Colonic mucosa (tissue), 4 donors: ENCODE measurements at regions not wholly inside any gene's neighbourhood (a gene's known extent, or its start where the extent isn't known, plus 50 kb on each side); places are given as distances from the start of the nearest gene placed in this dataset.

Experiments
- DNase-seq: peaks from one replicate; pipeline ENCODE4 v3.0.0-alpha.2; 2020
- H3K27ac ChIP-seq: fragments of 200-600 bp; one replicate; pipeline ENCODE4 v1.8.0; 2021
- H3K27me3 ChIP-seq: fragments of 200-600 bp; one replicate; pipeline ENCODE4 v1.8.0; 2021
- H3K36me3 ChIP-seq: fragments of 200-600 bp; one replicate; pipeline ENCODE4 v1.8.0; 2021
- H3K4me1 ChIP-seq: fragments of 200-600 bp; one replicate; pipeline ENCODE4 v1.8.0; 2021; ENCODE audit warnings: mild to moderate bottlenecking
- H3K4me3 ChIP-seq: fragments of 200-600 bp; one replicate; pipeline ENCODE4 v1.8.0; 2021
- H3K9ac ChIP-seq, 2 donors: one replicate each; pipeline ENCODE4 v1.7.0; 2013; ENCODE audit warnings: control low read depth in 2 of 2, low read depth in 2 of 2, low read length in 2 of 2
- H3K9me3 ChIP-seq: fragments of 200-600 bp; one replicate; pipeline ENCODE4 v1.8.0; 2021
- intact Hi-C: fragments of 100-400 bp; cut with DNase I; formaldehyde crosslinking; loops from one replicate; pipeline ENCODE4 v1.14.1; 2022
- TF ChIP-seq, protein P1 (sequence below): fragments of 200-600 bp; IDR thresholded peaks from one replicate; pipeline ENCODE4 v1.8.0; 2022; ENCODE audit warnings: antibody characterized with exemption, mild to moderate bottlenecking
- donor health status: healthy.
- donor health status: DM: no; HTN: no; CAD: no.
- donor health status: DM: no; HTN: no; CAD: no.

DNA sequence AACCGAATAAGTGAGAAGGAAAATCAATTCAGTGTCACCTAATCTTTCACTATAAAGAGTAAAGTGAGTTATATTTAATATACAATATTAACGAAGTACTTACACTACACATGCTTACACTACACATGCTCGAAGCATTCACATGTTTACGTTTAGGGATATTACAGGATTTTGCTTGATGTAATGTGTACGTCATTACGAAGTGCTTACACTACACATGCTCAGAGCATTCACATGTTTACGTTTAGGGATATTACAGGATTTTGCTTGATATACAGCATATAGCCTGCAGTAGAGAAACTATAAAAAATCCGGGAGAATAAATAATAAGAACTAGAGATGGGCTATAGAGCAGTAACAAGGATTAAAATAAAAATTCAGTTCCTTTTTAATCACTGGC is 538.8 kb upstream of the CXADR start:
- Histone ChIP-seq H3K9ac (no peak overlapping the region), H3K9me3 (no peaks in the 10 kb centered on the region), H3K4me1 (no peaks in the 10 kb centered on the region), H3K4me3 (no peak overlapping the region), H3K36me3 (no peaks in the 10 kb centered on the region), H3K27ac (no peak overlapping the region), H3K27me3 (no peaks in the 10 kb centered on the region)
- TF ChIP-seq, protein P1, sequence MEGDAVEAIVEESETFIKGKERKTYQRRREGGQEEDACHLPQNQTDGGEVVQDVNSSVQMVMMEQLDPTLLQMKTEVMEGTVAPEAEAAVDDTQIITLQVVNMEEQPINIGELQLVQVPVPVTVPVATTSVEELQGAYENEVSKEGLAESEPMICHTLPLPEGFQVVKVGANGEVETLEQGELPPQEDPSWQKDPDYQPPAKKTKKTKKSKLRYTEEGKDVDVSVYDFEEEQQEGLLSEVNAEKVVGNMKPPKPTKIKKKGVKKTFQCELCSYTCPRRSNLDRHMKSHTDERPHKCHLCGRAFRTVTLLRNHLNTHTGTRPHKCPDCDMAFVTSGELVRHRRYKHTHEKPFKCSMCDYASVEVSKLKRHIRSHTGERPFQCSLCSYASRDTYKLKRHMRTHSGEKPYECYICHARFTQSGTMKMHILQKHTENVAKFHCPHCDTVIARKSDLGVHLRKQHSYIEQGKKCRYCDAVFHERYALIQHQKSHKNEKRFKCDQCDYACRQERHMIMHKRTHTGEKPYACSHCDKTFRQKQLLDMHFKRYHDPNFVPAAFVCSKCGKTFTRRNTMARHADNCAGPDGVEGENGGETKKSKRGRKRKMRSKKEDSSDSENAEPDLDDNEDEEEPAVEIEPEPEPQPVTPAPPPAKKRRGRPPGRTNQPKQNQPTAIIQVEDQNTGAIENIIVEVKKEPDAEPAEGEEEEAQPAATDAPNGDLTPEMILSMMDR, result no peak
- intact Hi-C loops, result no loop called here
- DNase-seq, result no peak

DNA sequence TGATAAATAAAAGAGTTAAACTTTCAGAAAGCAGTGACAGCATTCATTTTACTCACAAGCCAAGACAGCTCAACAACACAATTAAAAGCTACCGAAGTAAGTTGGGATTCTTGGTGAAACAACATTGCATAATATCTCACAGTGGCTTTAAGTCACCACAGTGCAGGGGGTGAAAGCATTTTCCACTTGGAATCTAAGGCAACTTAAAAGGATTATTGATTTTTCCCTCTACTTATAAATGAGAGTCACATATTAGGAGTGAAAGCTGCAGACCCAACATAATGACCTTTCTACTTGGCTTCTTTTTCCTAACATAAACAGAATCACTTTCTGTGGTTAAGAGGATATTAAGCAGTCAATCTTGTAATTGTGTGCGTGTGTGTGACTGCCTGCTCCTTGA is 536.6 kb upstream of the CXADR start:
- intact Hi-C loops, result no loop called here
- H3K9ac ChIP-seq, result no peak overlapping the region
- H3K36me3 ChIP-seq, result no peaks in the 10 kb centered on the region
- H3K27ac ChIP-seq, result no peak overlapping the region
- H3K9me3 ChIP-seq, result no peaks in the 10 kb centered on the region
- no peaks in the 10 kb centered on the region for H3K27me3 ChIP-seq
- H3K4me1 ChIP-seq, result no peaks in the 10 kb centered on the region
- TF ChIP-seq, protein P1, result no peak
- H3K4me3 ChIP-seq, result no peak overlapping the region
- DNase-seq, result no peak

DNA sequence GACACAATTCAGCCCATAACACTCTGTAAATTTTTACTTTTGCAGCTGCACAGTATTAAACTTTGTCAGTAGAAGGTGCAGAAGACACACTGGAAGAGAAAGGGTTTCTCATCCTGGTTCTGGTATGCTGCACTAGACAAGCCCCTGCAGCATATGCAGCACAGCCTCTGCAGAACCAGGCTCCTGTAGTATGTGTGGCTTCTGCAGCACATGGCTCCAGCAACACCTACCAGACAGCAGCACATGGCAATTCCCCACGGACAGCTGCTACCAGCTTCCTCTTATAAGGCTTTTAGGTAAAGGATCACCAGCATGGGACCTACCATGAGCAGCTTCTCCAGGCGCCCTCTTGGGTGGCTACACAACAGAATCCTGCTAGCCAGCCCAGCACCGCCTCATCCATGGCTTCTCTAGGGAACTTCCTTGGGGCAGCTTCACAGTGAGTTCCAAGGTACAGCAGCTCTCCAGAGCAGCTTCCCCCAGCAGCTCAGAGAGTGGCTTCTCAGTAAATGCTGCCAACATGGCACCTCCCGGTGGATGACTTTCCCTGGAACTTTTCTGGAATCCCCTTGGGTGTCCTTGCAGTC is 534.4 kb upstream of the CXADR start:
- no peak overlapping the region for H3K4me3 ChIP-seq
- TF ChIP-seq, protein P1, result no peak
- DNase-seq, result no peak
- no peaks in the 10 kb centered on the region for H3K4me1 ChIP-seq
- H3K27me3 ChIP-seq, result no peaks in the 10 kb centered on the region
- H3K9me3 ChIP-seq, result no peaks in the 10 kb centered on the region
- no peak overlapping the region for H3K9ac ChIP-seq
- H3K36me3 ChIP-seq, result no peaks in the 10 kb centered on the region
- no peak overlapping the region for H3K27ac ChIP-seq
- intact Hi-C loops, result no loop called here

DNA sequence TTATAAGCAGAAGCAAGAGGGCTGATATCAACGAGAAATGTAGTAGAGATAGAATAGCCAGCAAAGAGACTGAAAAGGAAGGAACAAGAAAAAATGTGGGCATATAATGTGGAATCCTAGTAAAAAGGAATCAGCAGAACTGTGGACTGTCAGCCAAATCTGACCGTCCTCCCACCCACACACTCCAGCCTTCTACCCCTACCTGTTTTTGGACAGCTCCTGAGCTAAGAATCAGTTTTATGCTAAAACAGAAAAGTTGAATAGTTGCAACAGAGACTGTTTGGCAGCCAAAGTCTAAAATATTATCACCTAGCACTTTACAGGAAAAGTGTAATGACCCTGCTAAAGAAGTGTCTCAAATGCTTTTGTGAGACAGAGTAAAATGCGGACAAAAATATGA is 533.3 kb upstream of the CXADR start:
- Histone ChIP-seq H3K4me3 (no peak overlapping the region), H3K27me3 (no peaks in the 10 kb centered on the region), H3K9me3 (no peaks in the 10 kb centered on the region), H3K9ac (no peak overlapping the region), H3K4me1 (no peaks in the 10 kb centered on the region), H3K36me3 (no peaks in the 10 kb centered on the region), H3K27ac (no peak overlapping the region)
- intact Hi-C loops, result no loop called here
- no peak for DNase-seq
- TF ChIP-seq, protein P1, result no peak

DNA sequence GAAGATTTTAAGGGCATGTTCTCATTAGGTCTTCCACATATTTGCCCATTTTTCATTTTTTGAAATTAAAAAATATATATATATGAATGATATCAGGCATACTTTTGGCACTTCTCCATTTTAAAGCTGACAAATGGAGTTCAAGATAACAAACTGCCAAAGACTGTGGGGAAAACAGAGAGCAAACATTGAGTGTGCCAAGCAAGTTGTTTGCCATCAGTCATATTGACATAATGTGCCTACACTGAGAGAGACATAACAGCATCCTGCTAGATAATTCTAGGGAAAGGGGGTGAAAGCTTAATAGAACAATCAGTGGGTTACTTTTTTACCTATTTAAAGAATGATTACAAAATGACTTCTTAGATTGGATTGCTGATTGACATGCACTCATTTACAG is 529.4 kb upstream of the CXADR start:
- H3K36me3 ChIP-seq, result no peaks in the 10 kb centered on the region
- TF ChIP-seq, protein P1, result no peak
- no peak overlapping the region for H3K4me3 ChIP-seq
- H3K27ac ChIP-seq, result no peak overlapping the region
- DNase-seq, result no peak
- H3K9ac ChIP-seq, result no peak overlapping the region
- no peaks in the 10 kb centered on the region for H3K4me1 ChIP-seq
- H3K9me3 ChIP-seq, result no peaks in the 10 kb centered on the region
- intact Hi-C loops, result no loop called here
- no peaks in the 10 kb centered on the region for H3K27me3 ChIP-seq
